ENCODE measurements at regions not wholly inside any gene's neighbourhood (a gene's known extent, or its start where the extent isn't known, plus 50 kb on each side); places are given as distances from the start of the nearest gene placed in this dataset.

DNA sequence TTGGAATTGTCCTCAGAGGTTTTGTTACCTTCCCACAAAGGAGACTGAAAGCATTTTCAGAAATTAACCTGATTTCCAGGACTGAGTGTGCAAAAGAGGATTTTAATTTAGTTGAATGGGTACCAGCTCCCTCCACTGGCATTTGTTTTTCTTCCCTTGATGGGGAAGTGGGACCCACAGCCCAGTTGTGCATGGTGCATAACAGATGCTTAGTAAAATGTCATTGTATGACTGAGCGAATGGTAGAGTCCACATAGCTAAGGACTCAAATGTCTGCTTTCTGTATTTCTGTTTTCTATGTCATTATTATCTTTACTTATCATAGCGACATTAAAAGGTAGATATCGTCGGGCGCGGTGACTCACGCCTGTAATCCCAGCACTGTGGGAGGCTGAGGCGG, 75.5 kb upstream of the RAPH1 start:
- TF ChIP-seq POLR2AphosphoS5 (IDR thresholded peaks at IDR 0.05) (no peak), EP300 (IDR thresholded peaks at IDR 0.05) (no peak)

Measured in esophagus muscularis mucosa (tissue), 3 donors.